DND-41 (cell line): ENCODE measurements at regions not wholly inside any gene's neighbourhood (a gene's known extent, or its start where the extent isn't known, plus 50 kb on each side); places are given as distances from the start of the nearest gene placed in this dataset.

Experiments
- ATAC-seq: fragments of 200-7000 bp; cut with Tn5 transposase; 3 replicates; pipeline ENCODE4 v1.9.1; 2021; ENCODE audit warnings: low read depth; ENCODE audit not compliant: insufficient read depth
- DNase-seq: peaks from one replicate; pipeline ENCODE4 v3.0.0-alpha.2; 2020
- H2AFZ ChIP-seq: 2 replicates; pipeline ENCODE4 v1.6.0; 2012; ENCODE audit warnings: low read depth, low read length
- H3K27ac ChIP-seq: 2 replicates; pipeline ENCODE4 v1.5.1; 2012; ENCODE audit warnings: low read length, inconsistent platforms
- H3K27me3 ChIP-seq: fragments of 200-600 bp; sonication (generic); 2 replicates; pipeline ENCODE4 v1.6.0; 2012; ENCODE audit warnings: low read length, mild to moderate bottlenecking, inconsistent platforms; ENCODE audit not compliant: insufficient read depth, poor library complexity
- H3K36me3 ChIP-seq: 2 replicates; pipeline ENCODE4 v1.5.1; 2012; ENCODE audit warnings: low read length, inconsistent platforms; ENCODE audit not compliant: insufficient read depth
- H3K4me1 ChIP-seq: 2 replicates; pipeline ENCODE4 v1.5.1; 2012; ENCODE audit warnings: mild to moderate bottlenecking, low read length; ENCODE audit not compliant: insufficient read depth
- H3K4me2 ChIP-seq: 2 replicates; pipeline ENCODE4 v1.6.0; 2012; ENCODE audit warnings: mild to moderate bottlenecking, moderate library complexity, low read length, inconsistent platforms; ENCODE audit not compliant: insufficient read depth
- H3K4me3 ChIP-seq, 2 experiments: fragments of 200-600 bp in 1 of 2; shearing (Covaris generic) in 1 of 2; 2 replicates each; pipeline ENCODE4 v1.5.1; 2012 to 2016; ENCODE audit warnings: inconsistent platforms in 2 of 2, low read length in 2 of 2, mild to moderate bottlenecking in 2 of 2, low read depth in 1 of 2, moderate library complexity in 1 of 2
- H3K79me2 ChIP-seq: 2 replicates; pipeline ENCODE4 v1.6.0; 2012; ENCODE audit warnings: low read length, inconsistent platforms; ENCODE audit not compliant: insufficient read depth
- H3K9ac ChIP-seq: 2 replicates; pipeline ENCODE4 v1.6.0; 2012; ENCODE audit warnings: low read depth, mild to moderate bottlenecking, inconsistent platforms, low read length, moderate library complexity
- H3K9me3 ChIP-seq: 2 replicates; pipeline ENCODE4 v1.5.1; 2012; ENCODE audit warnings: low read length, moderate library complexity, mild to moderate bottlenecking, inconsistent platforms; ENCODE audit not compliant: insufficient read depth, severe bottlenecking
- H4K20me1 ChIP-seq: 2 replicates; pipeline ENCODE4 v1.6.0; 2012; ENCODE audit warnings: low read length; ENCODE audit not compliant: insufficient read depth
- EZH2 ChIP-seq: IDR thresholded peaks from 3 replicates; pipeline ENCODE4 v1.6.1; 2012; ENCODE audit warnings: borderline replicate concordance, low read depth, mild to moderate bottlenecking, moderate library complexity, low read length, inconsistent platforms; ENCODE audit not compliant: severe bottlenecking
- TF ChIP-seq, protein P1 (sequence below): IDR thresholded peaks from 2 replicates; pipeline ENCODE4 v1.5.1; 2012; ENCODE audit warnings: borderline replicate concordance, low read length, moderate library complexity, mild to moderate bottlenecking; ENCODE audit not compliant: poor library complexity, severe bottlenecking; ENCODE audit errors: extremely low read depth

DNA sequence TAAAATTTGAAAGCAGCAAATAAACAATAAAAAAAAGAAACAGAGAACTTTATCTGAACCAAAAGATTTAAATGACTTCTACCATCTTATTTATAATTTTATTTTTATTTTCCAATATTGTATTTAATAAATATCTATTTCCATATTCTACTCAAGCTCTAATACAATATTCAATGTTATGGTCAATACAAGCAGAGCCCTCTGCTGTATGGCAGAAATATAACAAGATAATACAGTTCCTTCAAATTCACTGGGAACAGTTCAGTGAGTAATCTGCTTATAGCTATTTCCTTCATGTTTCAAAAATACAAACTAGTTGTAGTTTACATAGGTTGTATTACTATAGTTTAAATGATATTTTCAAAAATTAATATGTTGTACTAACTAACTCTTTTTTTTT, 332.7 kb downstream of the PRDM9 start:
- ATAC-seq (no peak), DNase-seq (no peak)
- Histone ChIP-seq H3K4me3 (no peak overlapping the region), H2AFZ (no peak overlapping the region), H3K9me3 (peaks cover 4% of the 10 kb centered on the region), H3K4me1 (no peaks in the 10 kb centered on the region), H3K27me3 (no peaks in the 10 kb centered on the region), H3K4me2 (no peak overlapping the region), H3K9ac (no peak overlapping the region), H3K79me2 (no peaks in the 10 kb centered on the region), H3K36me3 (no peaks in the 10 kb centered on the region), H3K27ac (no peak overlapping the region), H4K20me1 (no peaks in the 10 kb centered on the region)
- TF ChIP-seq, protein P1, sequence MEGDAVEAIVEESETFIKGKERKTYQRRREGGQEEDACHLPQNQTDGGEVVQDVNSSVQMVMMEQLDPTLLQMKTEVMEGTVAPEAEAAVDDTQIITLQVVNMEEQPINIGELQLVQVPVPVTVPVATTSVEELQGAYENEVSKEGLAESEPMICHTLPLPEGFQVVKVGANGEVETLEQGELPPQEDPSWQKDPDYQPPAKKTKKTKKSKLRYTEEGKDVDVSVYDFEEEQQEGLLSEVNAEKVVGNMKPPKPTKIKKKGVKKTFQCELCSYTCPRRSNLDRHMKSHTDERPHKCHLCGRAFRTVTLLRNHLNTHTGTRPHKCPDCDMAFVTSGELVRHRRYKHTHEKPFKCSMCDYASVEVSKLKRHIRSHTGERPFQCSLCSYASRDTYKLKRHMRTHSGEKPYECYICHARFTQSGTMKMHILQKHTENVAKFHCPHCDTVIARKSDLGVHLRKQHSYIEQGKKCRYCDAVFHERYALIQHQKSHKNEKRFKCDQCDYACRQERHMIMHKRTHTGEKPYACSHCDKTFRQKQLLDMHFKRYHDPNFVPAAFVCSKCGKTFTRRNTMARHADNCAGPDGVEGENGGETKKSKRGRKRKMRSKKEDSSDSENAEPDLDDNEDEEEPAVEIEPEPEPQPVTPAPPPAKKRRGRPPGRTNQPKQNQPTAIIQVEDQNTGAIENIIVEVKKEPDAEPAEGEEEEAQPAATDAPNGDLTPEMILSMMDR = no peak
- no peak for TF ChIP-seq EZH2

DNA sequence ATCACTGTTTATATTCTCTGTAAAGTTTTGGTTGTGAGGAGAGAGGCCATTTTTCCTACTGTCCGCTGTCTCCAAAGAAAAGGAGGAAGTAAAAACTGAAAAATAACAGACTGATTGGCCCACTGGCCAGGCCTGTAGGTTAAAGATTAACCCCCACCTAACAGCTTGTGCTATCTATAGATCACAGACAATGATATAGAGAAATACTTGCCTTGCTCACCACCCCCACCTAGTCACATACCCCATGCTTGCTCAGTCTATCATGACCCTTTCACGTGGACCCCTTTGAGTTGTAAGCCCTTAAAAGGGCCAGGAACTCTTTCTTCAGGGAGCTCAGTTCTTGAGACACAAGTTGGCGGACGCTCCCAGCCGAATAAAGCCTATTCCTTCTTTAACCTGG, 357.4 kb downstream of the PRDM9 start:
- Histone ChIP-seq H2AFZ (no peak overlapping the region), H3K27ac (no peak overlapping the region), H3K9me3 (no peaks in the 10 kb centered on the region), H3K79me2 (no peaks in the 10 kb centered on the region), H3K27me3 (no peaks in the 10 kb centered on the region), H3K9ac (no peak overlapping the region), H3K4me2 (no peak overlapping the region), H3K4me1 (no peaks in the 10 kb centered on the region), H3K4me3 (no peak overlapping the region), H3K36me3 (no peaks in the 10 kb centered on the region), H4K20me1 (no peaks in the 10 kb centered on the region)
- DNase-seq = no peak
- ATAC-seq = no peak
- no peak for TF ChIP-seq EZH2
- TF ChIP-seq, protein P1 = no peak

DNA sequence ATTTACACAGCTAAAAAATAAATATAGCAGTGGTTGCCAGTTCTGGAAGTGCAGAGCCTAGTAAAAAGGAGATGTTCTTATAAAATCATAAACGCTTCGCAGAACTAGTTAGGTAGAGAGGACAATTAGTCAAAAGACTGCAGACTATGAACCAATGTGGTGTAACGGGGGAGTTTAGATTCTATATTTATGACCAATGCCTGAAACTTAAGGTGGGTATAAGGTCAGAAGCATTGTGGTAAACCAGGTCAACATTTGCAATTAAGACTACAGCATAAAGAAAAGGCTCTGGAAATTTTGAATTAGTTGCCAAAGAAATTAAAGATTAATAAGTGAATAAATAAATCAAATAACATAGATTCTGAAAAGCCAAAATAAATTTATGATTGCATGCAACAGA, 370.4 kb downstream of the PRDM9 start:
- Histone ChIP-seq H3K9me3 (no peaks in the 10 kb centered on the region), H3K36me3 (no peaks in the 10 kb centered on the region), H4K20me1 (no peaks in the 10 kb centered on the region), H3K79me2 (no peaks in the 10 kb centered on the region), H3K4me3 (no peak overlapping the region), H3K9ac (no peak overlapping the region), H2AFZ (no peak overlapping the region), H3K4me2 (no peak overlapping the region), H3K4me1 (no peaks in the 10 kb centered on the region), H3K27me3 (no peaks in the 10 kb centered on the region), H3K27ac (no peak overlapping the region)
- DNase-seq (no peak), ATAC-seq (no peak)
- no peak for TF ChIP-seq EZH2
- TF ChIP-seq, protein P1 = no peak

DNA sequence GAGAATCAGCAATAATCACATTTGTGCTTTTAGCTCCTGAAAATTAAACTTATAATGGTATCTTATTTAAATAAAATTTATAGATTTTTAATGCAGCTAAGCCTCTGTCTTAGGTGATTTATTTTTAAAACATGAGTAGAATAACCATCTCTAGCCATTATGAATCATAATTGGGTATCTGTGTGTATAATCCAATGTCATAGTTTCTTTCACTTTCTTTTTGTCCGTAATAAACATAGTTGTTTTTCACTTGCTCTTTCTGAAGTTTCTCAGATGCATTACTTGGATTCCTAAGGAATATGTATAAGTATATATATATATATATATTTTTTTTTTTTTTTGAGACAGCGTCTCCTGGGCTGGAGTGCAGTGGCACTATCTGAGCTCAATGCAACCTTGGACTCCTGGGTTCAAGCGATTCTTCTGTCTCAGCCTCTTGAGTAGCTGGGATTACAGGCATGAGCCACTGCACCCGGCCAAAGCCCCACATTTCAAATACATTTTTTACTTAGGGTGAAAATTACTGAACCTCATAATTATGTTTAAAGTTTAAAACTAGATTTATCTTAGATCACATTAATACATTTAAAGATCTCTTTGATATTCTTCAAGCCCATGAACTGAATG, 377.1 kb downstream of the PRDM9 start:
- Histone ChIP-seq H3K36me3 (no peaks in the 10 kb centered on the region), H3K9me3 (no peaks in the 10 kb centered on the region), H3K4me1 (no peaks in the 10 kb centered on the region), H4K20me1 (no peaks in the 10 kb centered on the region), H3K79me2 (no peaks in the 10 kb centered on the region), H3K4me2 (no peak overlapping the region), H3K27me3 (no peaks in the 10 kb centered on the region), H2AFZ (no peak overlapping the region), H3K9ac (no peak overlapping the region), H3K27ac (no peak overlapping the region), H3K4me3 (no peak overlapping the region)
- DNase-seq (no peak), ATAC-seq (no peak)
- TF ChIP-seq, protein P1 = no peak
- no peak for TF ChIP-seq EZH2
